DOHH2 (cell line): ENCODE measurements at regions not wholly inside any gene's neighbourhood (a gene's known extent, or its start where the extent isn't known, plus 50 kb on each side); places are given as distances from the start of the nearest gene placed in this dataset.

Experiments used
- CTCF ChIP-seq: fragments of 200-600 bp; sonication (generic); IDR thresholded peaks from one replicate; pipeline ENCODE4 v1.5.1; 2014; ENCODE audit warnings: antibody characterized with exemption, mild to moderate bottlenecking, low read depth, low read length; ENCODE audit not compliant: poor library complexity, severe bottlenecking
- EZH2phosphoT487 ChIP-seq: fragments of 200-600 bp; sonication (generic); IDR thresholded peaks from 2 replicates; pipeline ENCODE4 v1.6.1; 2017; ENCODE audit warnings: borderline replicate concordance, mild to moderate bottlenecking, antibody characterized with exemption, low read length, moderate library complexity, mixed read lengths

- TF ChIP-seq EZH2phosphoT487 (no peak), CTCF (no peak)
These were observed 89.7 kb upstream of the FZD8 start for GRCh38 chr10:35731828-35732227.
